ENCODE measurements at regions not wholly inside any gene's neighbourhood (a gene's known extent, or its start where the extent isn't known, plus 50 kb on each side); places are given as distances from the start of the nearest gene placed in this dataset.

DNA sequence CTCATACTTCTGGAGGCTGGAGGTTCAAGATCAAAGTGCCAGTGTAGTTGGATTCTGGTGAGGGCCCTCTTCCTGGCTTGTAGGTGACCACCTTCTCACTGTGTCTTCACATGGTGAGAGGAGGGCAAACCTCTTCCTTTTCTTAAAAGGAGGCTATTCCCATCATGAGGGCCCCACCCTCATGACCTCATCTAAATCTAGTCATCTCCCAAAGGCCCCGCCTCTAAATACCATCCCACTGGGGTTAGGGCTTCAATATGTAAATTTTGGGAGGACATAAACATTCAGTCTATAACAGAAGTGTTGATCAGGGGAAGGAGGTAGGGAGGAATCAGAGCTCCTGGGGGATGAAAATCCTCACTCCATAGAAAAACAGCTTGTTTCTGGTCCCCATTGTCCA lies 60.8 kb upstream of the DIPK2B start:
- DNase-seq, result no peak

DNA sequence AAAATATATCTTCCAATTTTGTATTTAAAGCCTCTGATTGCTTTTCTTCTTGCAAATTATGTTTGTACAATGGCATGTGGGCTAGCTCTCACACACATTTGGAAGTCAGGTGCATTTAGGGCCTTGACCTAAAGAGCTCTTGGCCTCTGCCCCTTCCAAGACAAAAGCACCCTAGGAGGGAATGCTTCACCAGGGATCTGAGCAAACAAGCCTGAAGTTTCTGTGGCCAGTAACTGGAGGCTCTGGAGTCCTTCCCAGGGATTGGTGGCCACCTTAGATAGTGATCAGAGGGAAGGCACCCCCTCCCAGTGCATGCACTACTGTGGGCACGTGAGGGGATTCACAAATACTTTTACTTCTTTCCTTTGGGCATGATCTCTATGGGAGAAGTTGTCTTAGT lies 60.3 kb upstream of the DIPK2B start:
- DNase-seq, result no peak

DNA sequence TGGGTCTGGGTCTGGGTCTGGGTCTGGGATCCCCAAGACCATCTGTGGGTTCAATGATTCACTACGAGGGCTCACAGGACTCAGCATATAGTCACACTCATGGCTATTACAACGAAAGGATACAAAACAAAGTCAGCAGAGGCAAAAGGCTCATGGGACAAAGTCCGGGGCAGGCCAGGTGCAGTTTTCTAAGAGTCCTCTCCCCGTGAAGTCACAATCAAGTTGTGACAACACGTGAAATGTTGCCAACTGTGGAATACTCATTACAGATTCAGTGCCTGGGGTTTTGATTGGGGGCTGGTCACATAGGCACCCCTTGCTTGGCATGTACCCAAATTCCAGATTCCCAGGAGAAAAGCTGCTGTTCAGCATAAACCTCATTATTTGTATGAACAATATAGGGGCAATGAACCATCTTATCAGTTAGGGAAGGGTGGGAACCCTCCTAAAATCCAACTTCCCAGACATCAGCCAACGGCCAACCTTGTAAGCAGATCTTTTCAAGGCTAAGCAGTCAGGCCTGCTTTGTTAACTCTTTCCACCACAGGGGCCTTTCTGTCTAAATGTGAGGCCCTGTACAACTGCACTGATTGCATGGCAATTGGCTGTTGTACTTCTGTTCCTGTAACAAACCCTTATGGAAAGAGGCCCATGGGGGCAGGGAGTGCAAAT lies 58.2 kb upstream of the DIPK2B start:
- no peak for DNase-seq

All from hindlimb muscle (tissue), 1 donor.